Mucosa of rectum (tissue), 2 donors: ENCODE measurements at regions not wholly inside any gene's neighbourhood (a gene's known extent, or its start where the extent isn't known, plus 50 kb on each side); places are given as distances from the start of the nearest gene placed in this dataset.

Source experiments
- H3K27ac ChIP-seq, 2 donors: one replicate each; pipeline ENCODE4 v1.7.0; 2013; ENCODE audit warnings: inconsistent platforms in 2 of 2, low read depth in 2 of 2, low read length in 2 of 2
- H3K27me3 ChIP-seq, 2 donors: one replicate each; pipeline ENCODE4 v1.7.0; 2013; ENCODE audit warnings: low read length in 2 of 2; ENCODE audit not compliant: control insufficient read depth in 2 of 2, insufficient read depth in 2 of 2
- H3K36me3 ChIP-seq, 2 donors: one replicate each; pipeline ENCODE4 v1.7.0; 2013; ENCODE audit warnings: low read length in 2 of 2; ENCODE audit not compliant: control insufficient read depth in 2 of 2, insufficient read depth in 2 of 2
- H3K4me1 ChIP-seq, 2 donors: one replicate each; pipeline ENCODE4 v1.7.0; 2013; ENCODE audit warnings: low read length in 2 of 2, mild to moderate bottlenecking in 1 of 2; ENCODE audit not compliant: control insufficient read depth in 2 of 2, insufficient read depth in 2 of 2
- H3K4me3 ChIP-seq, 2 donors: one replicate each; pipeline ENCODE4 v1.7.0; 2013; ENCODE audit warnings: low read length in 2 of 2
- H3K9ac ChIP-seq, 2 donors: one replicate each; pipeline ENCODE4 v1.7.0; 2013; ENCODE audit warnings: low read length in 2 of 2, low read depth in 1 of 2, mild to moderate bottlenecking in 1 of 2
- H3K9me3 ChIP-seq, 2 donors: one replicate each; pipeline ENCODE4 v1.7.0; 2013; ENCODE audit warnings: low read length in 2 of 2; ENCODE audit not compliant: control insufficient read depth in 2 of 2
- donor health status: healthy.
- donor health status: Normal muscosa, but diverticular disease.

DNA sequence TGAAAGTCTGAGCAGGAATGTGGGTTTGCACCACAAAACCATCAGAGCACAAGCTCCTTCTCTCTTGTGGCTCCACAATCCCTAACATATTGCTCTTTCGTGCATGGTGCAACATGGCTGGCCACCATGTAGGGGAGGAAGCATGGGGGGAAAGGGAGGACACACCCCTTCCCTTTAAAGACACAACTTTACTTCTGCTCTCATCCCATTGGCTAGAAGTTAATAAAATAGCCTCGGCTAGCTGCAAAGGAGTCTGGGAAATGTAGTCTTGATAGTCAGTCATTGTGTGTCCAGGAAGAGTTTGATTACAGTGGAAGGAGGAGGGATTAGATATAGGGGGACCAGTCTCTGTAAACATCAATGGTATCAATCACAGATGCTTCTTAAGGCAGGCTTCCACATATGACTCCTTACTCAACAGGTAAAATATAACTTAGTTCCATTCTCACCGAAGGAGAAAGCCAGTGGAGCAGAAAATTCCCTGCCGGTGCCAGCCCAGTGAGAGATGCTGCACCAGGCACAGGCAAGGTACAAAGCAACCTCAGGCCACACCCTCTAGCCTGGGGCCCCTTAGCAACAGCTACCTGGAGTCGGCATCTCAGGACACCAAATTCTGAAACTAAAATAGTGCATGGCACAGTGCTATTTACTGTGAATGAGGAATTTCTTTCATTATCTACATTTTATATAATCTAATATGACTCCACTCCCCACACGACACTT, 124.7 kb upstream of the CTBP2 start:
- Histone ChIP-seq H3K9ac (no peak overlapping the region), H3K27ac (no peak overlapping the region), H3K27me3 (no peaks in the 10 kb centered on the region), H3K4me3 (no peak overlapping the region), H3K36me3 (no peaks in the 10 kb centered on the region), H3K9me3 (no peaks in the 10 kb centered on the region), H3K4me1 (peaks cover 9 to 16% of the 10 kb centered on the region in 2 donors)

- no peaks in the 10 kb centered on the region for H3K9me3 ChIP-seq
- H3K27ac ChIP-seq: no peak overlapping the region
- H3K27me3 ChIP-seq: no peaks in the 10 kb centered on the region
- H3K36me3 ChIP-seq: no peaks in the 10 kb centered on the region
- H3K9ac ChIP-seq: no peak overlapping the region
- no peak overlapping the region for H3K4me3 ChIP-seq
- peaks cover 9 to 16% of the 10 kb centered on the region in 2 donors for H3K4me1 ChIP-seq
Measured at GRCh38 chr10:125283836-125284614, 123.7 kb upstream of the CTBP2 start.

- H3K9ac ChIP-seq: no peak overlapping the region
Measured at GRCh38 chr10:125283191-125283835, 123.0 kb upstream of the CTBP2 start.

GRCh38 chr10:125281091-125281490, 120.7 kb upstream of the CTBP2 start:
- Histone ChIP-seq H3K27me3 (no peaks in the 10 kb centered on the region), H3K4me3 (no peak overlapping the region), H3K4me1 (peaks cover 9 to 16% of the 10 kb centered on the region in 2 donors), H3K36me3 (no peaks in the 10 kb centered on the region), H3K27ac (no peak overlapping the region), H3K9ac (no peak overlapping the region), H3K9me3 (no peaks in the 10 kb centered on the region)

More at GRCh38 chr10:125283191-125283835, 123.0 kb upstream of the CTBP2 start:
- Histone ChIP-seq H3K4me1 (peaks cover 9 to 16% of the 10 kb centered on the region in 2 donors), H3K27me3 (no peaks in the 10 kb centered on the region), H3K36me3 (no peaks in the 10 kb centered on the region), H3K27ac (no peak overlapping the region), H3K9me3 (no peaks in the 10 kb centered on the region), H3K4me3 (no peak overlapping the region)

GRCh38 chr10:125276133-125276532, 115.8 kb upstream of the CTBP2 start:
- H3K36me3 ChIP-seq: no peaks in the 10 kb centered on the region
- H3K4me1 ChIP-seq: no peaks in the 10 kb centered on the region
- no peak overlapping the region for H3K27ac ChIP-seq
- H3K27me3 ChIP-seq: no peaks in the 10 kb centered on the region
- H3K9ac ChIP-seq: no peak overlapping the region
- no peaks in the 10 kb centered on the region for H3K9me3 ChIP-seq
- no peak overlapping the region for H3K4me3 ChIP-seq

- no peaks in the 10 kb centered on the region for H3K9me3 ChIP-seq
- H3K4me1 ChIP-seq: no peaks in the 10 kb centered on the region
- peaks cover 0 to 3% of the 10 kb centered on the region in 2 donors for H3K27me3 ChIP-seq
- no peaks in the 10 kb centered on the region for H3K36me3 ChIP-seq
- H3K27ac ChIP-seq: no peak overlapping the region
- H3K9ac ChIP-seq: no peak overlapping the region
- H3K4me3 ChIP-seq: no peak overlapping the region
Measured at GRCh38 chr10:125274961-125275360, 114.6 kb upstream of the CTBP2 start.

DNA sequence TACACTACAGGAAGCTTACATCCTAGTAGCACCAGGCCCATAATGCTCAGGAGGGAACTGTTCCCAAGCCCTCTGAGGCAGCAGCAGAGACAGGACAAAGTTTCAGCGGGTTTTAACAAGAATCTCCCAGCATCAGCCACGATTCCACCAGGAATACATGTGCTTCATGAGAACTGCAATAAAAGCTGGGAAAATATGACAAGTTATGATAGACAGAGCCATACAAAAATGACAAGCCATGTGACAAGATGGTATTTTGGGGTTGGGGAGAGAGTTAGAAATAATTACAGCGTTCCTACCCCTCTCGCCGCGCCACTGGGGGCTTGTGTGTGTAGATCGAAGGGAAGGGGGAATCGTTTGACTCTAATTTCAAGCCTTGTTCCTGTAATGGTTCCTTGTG, 112.7 kb upstream of the CTBP2 start:
- no peak overlapping the region for H3K27ac ChIP-seq
- H3K36me3 ChIP-seq: no peaks in the 10 kb centered on the region
- H3K4me1 ChIP-seq: no peaks in the 10 kb centered on the region
- H3K9ac ChIP-seq: no peak overlapping the region
- no peak overlapping the region for H3K4me3 ChIP-seq
- H3K9me3 ChIP-seq: no peaks in the 10 kb centered on the region
- H3K27me3 ChIP-seq: peaks cover 0 to 6% of the 10 kb centered on the region in 2 donors

- H3K9me3 ChIP-seq: no peaks in the 10 kb centered on the region
- no peak overlapping the region for H3K4me3 ChIP-seq
- no peak overlapping the region for H3K27ac ChIP-seq
- no peaks in the 10 kb centered on the region for H3K4me1 ChIP-seq
- peaks cover 0 to 6% of the 10 kb centered on the region in 2 donors for H3K27me3 ChIP-seq
- H3K36me3 ChIP-seq: no peaks in the 10 kb centered on the region
- H3K9ac ChIP-seq: no peak overlapping the region
Measured at GRCh38 chr10:125269716-125270115, 109.4 kb upstream of the CTBP2 start.

GRCh38 chr10:125266966-125267365, 106.6 kb upstream of the CTBP2 start:
- Histone ChIP-seq H3K4me3 (no peak overlapping the region), H3K4me1 (no peaks in the 10 kb centered on the region), H3K9ac (no peak overlapping the region), H3K9me3 (no peaks in the 10 kb centered on the region), H3K36me3 (no peaks in the 10 kb centered on the region), H3K27me3 (peaks cover 0 to 6% of the 10 kb centered on the region in 2 donors), H3K27ac (no peak overlapping the region)

- no peak overlapping the region for H3K27ac ChIP-seq
- no peak overlapping the region for H3K9ac ChIP-seq
- no peaks in the 10 kb centered on the region for H3K9me3 ChIP-seq
- H3K4me1 ChIP-seq: no peaks in the 10 kb centered on the region
- H3K27me3 ChIP-seq: peaks cover 0 to 6% of the 10 kb centered on the region in 2 donors
- H3K4me3 ChIP-seq: no peak overlapping the region
- no peaks in the 10 kb centered on the region for H3K36me3 ChIP-seq
Measured at GRCh38 chr10:125266541-125266940, 106.2 kb upstream of the CTBP2 start.
